ENCODE measurements at regions not wholly inside any gene's neighbourhood (a gene's known extent, or its start where the extent isn't known, plus 50 kb on each side); places are given as distances from the start of the nearest gene placed in this dataset.

GRCh38 chr4:188821500-188821899 lies 682.3 kb downstream of the TRIML1 start:
- TF ChIP-seq CTCF (IDR thresholded peaks at IDR 0.05; ENCODE audit: low read depth, low read length), result no peak
- no peak overlapping the region for H3K4me3 ChIP-seq (ENCODE audit: low read depth, low read length)
- ChIA-PET CTCF (no interaction called here), POLR2A (no interaction called here)
- H3K9me3 ChIP-seq (ENCODE audit: control insufficient read depth, insufficient read depth, low read length), result no peaks in the 10 kb centered on the region
- no peak overlapping the region for H3K27ac ChIP-seq (ENCODE audit: low read depth, low read length)
- DNase-seq (ENCODE audit: low read depth, low spot score), result no peak
- no peaks in the 10 kb centered on the region for H3K27me3 ChIP-seq (ENCODE audit: control insufficient read depth, insufficient read depth, low read length)

GRCh38 chr4:188822698-188823097 lies 683.5 kb downstream of the TRIML1 start:
- Histone ChIP-seq H3K9me3 (ENCODE audit: control insufficient read depth, insufficient read depth, low read length) (no peaks in the 10 kb centered on the region), H3K27me3 (ENCODE audit: control insufficient read depth, insufficient read depth, low read length) (no peaks in the 10 kb centered on the region), H3K27ac (ENCODE audit: low read depth, low read length) (no peak overlapping the region), H3K4me3 (ENCODE audit: low read depth, low read length) (no peak overlapping the region)
- POLR2A ChIA-PET, result no interaction called here
- no peak for DNase-seq (ENCODE audit: low read depth, low spot score)
- no peak for TF ChIP-seq CTCF (IDR thresholded peaks at IDR 0.05; ENCODE audit: low read depth, low read length)
- CTCF ChIA-PET, result no interaction called here

- Histone ChIP-seq H3K27me3 (ENCODE audit: control insufficient read depth, insufficient read depth, low read length) (no peaks in the 10 kb centered on the region), H3K27ac (ENCODE audit: low read depth, low read length) (no peak overlapping the region), H3K9me3 (ENCODE audit: control insufficient read depth, insufficient read depth, low read length) (no peaks in the 10 kb centered on the region), H3K4me3 (ENCODE audit: low read depth, low read length) (no peak overlapping the region)
- ChIA-PET CTCF (no interaction called here), POLR2A (no interaction called here)
- TF ChIP-seq CTCF (IDR thresholded peaks at IDR 0.05; ENCODE audit: low read depth, low read length), result no peak
- no peak for DNase-seq (ENCODE audit: low read depth, low spot score)
Measured at GRCh38 chr4:188824553-188824952, 685.3 kb downstream of the TRIML1 start.

GRCh38 chr4:188826393-188826792 lies 687.2 kb downstream of the TRIML1 start:
- ChIA-PET CTCF (no interaction called here), POLR2A (no interaction called here)
- no peaks in the 10 kb centered on the region for H3K27me3 ChIP-seq (ENCODE audit: control insufficient read depth, insufficient read depth, low read length)
- H3K27ac ChIP-seq (ENCODE audit: low read depth, low read length), result no peak overlapping the region
- no peak for DNase-seq (ENCODE audit: low read depth, low spot score)
- no peak overlapping the region for H3K4me3 ChIP-seq (ENCODE audit: low read depth, low read length)
- H3K9me3 ChIP-seq (ENCODE audit: control insufficient read depth, insufficient read depth, low read length), result no peaks in the 10 kb centered on the region
- no peak for TF ChIP-seq CTCF (IDR thresholded peaks at IDR 0.05; ENCODE audit: low read depth, low read length)

- DNase-seq (ENCODE audit: low read depth, low spot score), result no peak
- no peak overlapping the region for H3K4me3 ChIP-seq (ENCODE audit: low read depth, low read length)
- H3K9me3 ChIP-seq (ENCODE audit: control insufficient read depth, insufficient read depth, low read length), result no peaks in the 10 kb centered on the region
- ChIA-PET CTCF (no interaction called here), POLR2A (no interaction called here)
- no peaks in the 10 kb centered on the region for H3K27me3 ChIP-seq (ENCODE audit: control insufficient read depth, insufficient read depth, low read length)
- H3K27ac ChIP-seq (ENCODE audit: low read depth, low read length), result no peak overlapping the region
- TF ChIP-seq CTCF (IDR thresholded peaks at IDR 0.05; ENCODE audit: low read depth, low read length), result no peak
Measured at GRCh38 chr4:188839704-188840103, 700.5 kb downstream of the TRIML1 start.

All from AG04450 (cell line).